GM18520 (cell line): ENCODE measurements at regions not wholly inside any gene's neighbourhood (a gene's known extent, or its start where the extent isn't known, plus 50 kb on each side); places are given as distances from the start of the nearest gene placed in this dataset.

Experiments
- ATAC-seq: cut with Tn5 transposase; IDR thresholded peaks from one replicate; pipeline ENCODE4 v1.9.1; 2021; ENCODE audit not compliant: unreplicated experiment

DNA sequence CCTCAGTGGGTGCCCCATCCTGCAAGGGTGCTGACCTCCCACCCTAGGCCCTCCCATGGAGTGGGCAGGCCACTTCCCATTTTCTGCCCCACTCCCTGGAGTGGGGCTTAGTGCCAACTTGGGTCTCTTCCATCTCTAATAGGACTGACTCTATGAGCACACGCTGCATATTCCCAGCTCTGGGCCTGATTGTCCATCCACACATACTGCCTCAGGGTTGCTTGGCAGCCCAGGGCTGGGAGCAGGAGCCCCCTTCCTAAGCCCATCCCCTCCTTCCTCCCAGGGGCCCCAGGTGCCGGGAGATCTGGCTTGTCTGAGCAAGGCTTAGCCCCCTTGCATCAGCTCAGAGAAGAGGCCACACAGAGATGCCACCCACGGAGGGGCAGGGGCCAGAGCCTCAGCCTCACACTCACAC lies 55.1 kb downstream of the PJA1 start:
- ATAC-seq, result no peak

GRCh38 chrX:69109706-69110105 lies 55.5 kb downstream of the PJA1 start:
- ATAC-seq, result no peak

DNA sequence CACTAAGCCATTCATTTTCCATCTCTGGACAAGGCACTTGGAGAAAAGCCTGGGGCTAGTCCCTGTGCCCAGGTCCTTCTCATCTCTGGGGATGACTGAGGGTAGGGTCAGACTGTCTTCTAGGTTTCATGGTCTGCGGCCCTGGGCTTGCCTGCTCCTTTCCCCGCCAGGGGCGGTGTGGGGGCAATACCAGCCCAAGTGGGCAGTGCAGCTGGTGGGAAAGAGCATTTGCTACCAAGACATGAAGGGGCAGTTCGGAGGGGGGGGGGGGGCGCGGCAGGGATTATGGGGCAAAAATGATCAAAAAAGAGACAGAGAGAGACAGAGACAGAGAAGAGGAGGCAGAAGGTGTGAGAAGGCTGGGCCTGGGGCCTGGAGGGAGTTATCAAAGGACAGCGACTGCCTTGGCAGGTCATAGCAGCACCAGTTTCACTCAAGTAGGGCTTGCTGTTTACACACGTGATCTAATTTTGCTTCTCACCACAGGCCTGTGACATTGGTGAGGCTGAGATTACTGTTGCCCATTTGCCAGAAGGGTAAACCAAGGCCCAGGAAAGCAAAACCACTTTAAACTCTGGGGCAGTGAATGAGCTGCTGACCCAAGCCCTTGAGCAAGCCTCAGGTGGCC lies 56.1 kb downstream of the PJA1 start:
- ATAC-seq, result no peak

GRCh38 chrX:69107747-69108401 lies 57.4 kb downstream of the PJA1 start:
- no peak for ATAC-seq

DNA sequence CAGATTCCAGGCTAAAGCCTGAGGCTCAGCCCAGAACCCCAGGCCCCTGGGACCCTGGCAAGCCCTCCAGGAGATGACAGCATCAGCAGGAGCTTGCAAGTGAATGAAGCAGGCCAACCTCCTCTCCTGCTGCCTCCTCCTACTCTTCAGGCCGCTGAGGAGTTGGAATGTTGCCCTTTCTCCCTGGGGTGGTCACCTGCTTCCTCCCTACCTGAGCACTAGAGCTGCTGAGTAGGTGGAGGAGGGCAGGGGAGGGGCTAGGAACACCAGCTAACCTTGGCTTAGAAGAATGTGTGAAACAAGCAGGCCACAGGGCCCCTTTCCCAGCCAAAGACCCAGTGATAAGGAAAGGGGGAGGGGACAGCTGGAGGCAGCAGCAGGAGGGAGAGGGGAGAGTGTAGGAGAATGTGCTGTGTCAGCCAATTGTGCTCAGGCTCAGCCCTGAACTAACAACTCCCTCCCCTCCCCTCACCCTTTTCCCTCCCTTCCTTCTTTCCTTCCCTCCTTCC lies 58.0 kb downstream of the PJA1 start:
- ATAC-seq, result no peak

- ATAC-seq, result no peak
These were observed 60.4 kb downstream of the PJA1 start for GRCh38 chrX:69104756-69105434.

DNA sequence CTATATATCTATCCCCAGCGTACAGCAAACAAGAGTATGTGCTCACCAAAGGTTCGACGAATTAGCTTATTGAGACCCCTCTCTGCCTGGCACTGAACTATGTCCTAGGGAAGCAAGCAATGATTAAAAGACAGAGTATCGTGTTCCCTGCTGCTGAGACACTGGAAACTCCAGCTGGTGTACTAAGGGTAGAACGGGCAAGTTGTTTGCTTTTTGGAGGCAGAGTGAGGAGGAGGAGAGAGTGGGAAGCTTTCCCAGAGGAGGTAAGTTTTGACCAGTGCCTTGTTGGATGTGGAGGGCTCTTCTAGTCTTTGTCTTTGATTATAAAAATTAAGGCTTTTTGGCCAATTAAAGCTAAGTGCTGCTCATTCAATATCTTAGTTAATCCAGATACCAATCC lies 61.7 kb downstream of the PJA1 start:
- ATAC-seq, result no peak

DNA sequence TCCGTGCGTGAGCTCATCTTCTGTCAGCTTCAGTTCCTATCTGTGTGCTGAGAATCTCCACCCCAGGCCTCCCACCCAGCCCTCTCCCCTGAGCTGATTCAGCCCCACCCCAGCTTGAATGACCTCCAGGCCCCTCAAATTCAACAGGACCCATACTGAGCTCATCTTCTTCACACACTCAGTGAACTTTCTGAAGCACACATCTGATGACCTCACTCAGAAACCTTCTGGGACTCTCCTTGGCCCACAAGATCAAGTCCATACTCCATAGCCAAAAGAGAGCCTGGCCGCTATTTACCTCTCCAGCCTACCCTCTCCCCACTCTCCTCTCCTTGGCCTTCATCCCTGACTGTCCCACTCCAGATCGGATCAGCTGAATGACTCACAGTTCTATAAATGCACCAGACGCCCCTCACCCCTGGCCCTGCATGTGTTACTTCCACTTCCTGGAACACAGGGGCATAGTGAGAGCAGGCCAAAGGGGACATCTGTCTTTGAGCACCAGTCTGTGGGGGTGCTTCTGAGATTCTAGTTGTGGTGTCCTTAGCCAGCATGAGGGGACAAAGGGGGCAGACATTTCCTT lies 62.5 kb downstream of the PJA1 start:
- ATAC-seq, result no peak

DNA sequence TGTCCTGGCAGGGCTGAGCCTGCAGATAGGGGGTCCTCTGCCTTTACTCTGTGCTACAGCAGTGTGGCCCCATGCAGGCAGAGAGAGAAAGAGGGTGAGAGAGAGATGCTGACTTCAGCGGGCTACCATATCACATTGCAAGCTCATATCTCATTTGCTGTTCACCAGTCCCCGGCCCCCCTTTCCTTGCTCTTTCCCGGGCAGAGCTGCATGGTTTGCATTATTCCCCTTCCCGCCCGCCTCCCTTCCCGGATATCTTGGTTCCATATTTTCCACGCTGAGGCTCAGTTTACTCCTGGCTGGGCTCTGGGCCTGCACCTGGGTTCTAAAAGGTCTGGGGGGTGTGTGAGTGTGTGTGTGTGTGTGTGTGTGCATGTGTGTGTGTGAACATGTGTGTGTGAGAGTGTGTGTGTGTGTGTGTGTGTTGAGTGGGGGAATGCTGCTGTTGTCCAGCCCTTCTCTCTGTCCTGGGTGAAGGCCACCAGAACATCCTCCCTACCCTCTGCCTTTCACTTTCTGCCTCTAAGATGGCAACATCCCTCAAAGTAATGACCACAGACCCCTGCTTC lies 63.5 kb downstream of the PJA1 start:
- no peak for ATAC-seq

- no peak for ATAC-seq
These were observed 64.8 kb downstream of the PJA1 start for GRCh38 chrX:69100478-69100877.

DNA sequence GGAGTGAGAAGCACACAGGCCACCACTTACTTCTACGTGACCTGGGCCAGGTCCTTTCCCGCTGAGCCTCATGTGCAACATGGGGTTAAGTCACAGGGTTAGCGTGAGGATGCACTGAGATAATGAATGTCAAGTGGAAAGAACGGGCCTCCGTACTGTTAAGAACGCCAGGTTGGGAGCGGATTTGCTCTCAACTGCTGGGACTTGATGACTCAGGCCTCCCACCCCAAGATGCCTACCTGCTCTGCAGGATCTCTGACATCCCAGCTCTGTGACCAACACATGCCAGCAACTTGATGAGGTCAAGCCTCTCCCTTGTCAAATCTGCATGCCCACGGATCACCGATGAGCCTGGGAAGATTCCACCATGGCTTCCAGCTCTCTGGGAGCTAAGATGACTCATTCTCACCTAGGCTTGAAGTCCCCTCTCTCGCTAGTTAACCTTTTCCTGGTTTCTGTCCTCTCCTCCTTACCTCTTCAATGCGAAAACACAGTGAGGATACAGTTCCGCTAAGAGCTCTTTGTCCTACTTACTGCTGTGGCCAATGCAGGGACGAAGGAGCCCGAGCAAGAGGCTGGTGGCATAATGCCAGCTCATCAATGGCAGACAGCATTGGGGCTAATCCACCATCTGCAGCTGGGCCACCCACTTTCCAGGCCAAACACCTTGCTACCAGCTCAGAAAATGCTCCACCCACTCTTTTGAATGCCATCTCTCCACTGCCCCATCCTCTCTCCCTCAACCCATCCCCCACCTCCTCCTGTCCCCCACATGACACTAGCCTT lies 67.6 kb downstream of the PJA1 start:
- ATAC-seq, result no peak

DNA sequence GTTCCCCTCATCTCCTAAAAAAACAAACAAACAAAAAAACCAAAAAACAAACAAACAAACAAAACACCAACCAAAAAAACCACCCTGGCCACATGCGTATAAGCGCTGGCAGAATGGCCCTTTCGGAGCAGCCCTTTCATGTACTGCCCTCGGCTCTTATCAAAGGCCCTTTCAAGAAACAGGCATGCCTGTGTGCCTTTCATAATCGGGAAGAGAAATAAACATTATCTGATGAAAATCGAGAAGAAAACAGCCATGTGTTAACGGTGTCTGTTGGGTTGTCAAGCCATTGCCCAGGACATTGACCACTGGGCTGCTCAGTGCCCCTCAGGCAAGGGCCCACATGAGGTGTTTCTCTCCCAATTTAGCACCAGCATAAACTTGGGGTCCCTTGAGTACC lies 68.3 kb downstream of the PJA1 start:
- no peak for ATAC-seq

DNA sequence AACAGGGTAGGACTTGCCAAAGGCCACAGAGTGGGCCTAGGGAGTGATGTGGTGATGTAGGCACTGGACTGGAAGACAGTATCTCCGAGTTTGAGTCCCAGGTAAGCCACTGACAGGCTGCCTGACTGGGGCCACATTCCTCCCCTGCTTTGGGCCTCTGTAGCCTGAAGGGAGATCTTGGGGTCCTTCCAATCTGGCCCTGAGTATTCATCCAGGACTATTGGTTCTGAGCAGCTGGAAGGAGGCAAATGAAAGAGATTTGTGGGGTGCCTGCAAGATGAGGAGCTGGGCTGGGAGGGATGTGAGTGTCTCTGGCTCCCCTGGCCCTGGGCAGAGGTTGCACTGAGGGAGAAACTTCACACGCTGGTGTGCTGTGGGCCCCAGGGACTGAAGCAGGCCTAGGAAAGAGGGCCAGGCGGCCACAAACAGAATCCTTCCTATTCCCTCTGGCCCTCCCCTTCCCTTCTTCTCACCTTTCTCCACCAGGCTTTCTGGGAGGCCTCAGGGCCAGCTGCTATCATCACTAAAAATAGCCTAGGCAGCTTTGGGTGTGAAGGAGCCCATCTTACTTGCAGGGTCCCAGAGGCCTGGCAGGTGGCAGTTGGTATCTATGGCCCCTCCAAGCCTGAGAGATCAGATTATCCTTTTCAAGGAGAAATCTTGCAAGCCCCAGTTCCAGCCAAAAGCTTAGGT lies 70.1 kb downstream of the PJA1 start:
- ATAC-seq, result no peak

GRCh38 chrX:69093960-69094871 lies 71.0 kb downstream of the PJA1 start:
- ATAC-seq, result no peak

GRCh38 chrX:69090022-69090421 lies 75.2 kb downstream of the PJA1 start:
- ATAC-seq, result no peak

DNA sequence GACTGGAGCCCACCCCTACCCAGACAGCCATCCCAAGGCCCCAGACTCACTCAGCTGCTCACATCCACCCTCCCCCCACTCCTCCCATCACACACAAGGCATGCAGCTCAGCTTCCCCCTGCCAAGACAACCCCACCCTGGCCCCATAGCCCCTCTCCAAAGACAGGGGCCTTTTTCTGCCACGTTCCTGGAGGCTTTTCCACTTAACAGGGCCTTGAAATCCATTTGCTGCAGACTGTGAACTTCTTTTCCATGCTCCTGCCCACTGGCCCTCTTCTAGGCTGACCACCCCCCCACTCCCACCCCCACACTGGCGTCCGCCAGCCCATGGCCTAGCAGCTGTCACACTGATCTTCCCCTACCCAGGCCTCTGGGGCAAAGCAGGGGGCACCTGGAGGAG lies 76.0 kb downstream of the PJA1 start:
- no peak for ATAC-seq

GRCh38 chrX:69088171-69088938 lies 76.9 kb downstream of the PJA1 start:
- no peak for ATAC-seq

DNA sequence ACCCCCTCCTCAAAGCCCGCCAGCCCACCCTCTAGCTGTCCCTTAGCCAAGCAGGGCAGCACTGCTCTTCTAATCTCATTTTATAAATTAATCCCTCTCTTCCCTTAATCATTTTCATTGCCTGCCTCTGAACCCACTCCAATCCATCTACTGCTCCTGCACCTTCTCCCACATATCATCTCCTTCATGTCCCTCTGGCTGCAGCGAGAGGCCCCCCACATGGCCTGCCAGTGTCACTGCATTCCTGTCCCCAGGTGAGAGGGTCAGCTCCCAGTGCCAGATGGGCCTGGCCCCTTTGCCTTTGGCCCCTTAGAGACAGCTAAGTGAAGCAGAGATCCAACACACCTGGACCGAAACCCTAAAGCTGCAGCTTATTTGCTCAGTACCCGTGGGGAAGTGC lies 79.4 kb downstream of the PJA1 start:
- no peak for ATAC-seq
